PC-3 (cell line): ENCODE measurements at regions not wholly inside any gene's neighbourhood (a gene's known extent, or its start where the extent isn't known, plus 50 kb on each side); places are given as distances from the start of the nearest gene placed in this dataset.
"Not testable (repeated sequence)": the region's sequence is repeated elsewhere in the genome, so short reads cannot be mapped to it uniquely, and the experiment has no call there.

Source experiments
- ATAC-seq: fragments of 200-7000 bp; cut with Tn5 transposase; 2 replicates; pipeline ENCODE4 v1.9.1; 2020; ENCODE audit warnings: mild to moderate bottlenecking, moderate library complexity
- BruUV-seq: library from RNA; stranded (reverse); fragments of 400-500 nt; replicated peaks from 2 replicates; lab custom pipeline; 2021; lab: Mats Ljungman, UMichigan
- CTCF ChIA-PET: fragments of 300-600 bp; sonication (Branson Sonifier 250); formaldehyde crosslinking; loops from one replicate; lab custom pipeline; 2022; ENCODE audit warnings: antibody characterized with exemption; lab: Charles Lee
- POLR2A ChIA-PET: fragments of 300-600 bp; sonication (Branson Sonifier 250); formaldehyde crosslinking; loops from one replicate; lab custom pipeline; 2022; ENCODE audit warnings: antibody characterized with exemption; ENCODE audit not compliant: unreplicated experiment; lab: Charles Lee
- DNase-seq: peaks from one replicate; pipeline ENCODE4 v3.0.0-alpha.2; 2015
- H2AFZ ChIP-seq: fragments of 300-600 bp; sonication (generic); 2 replicates; pipeline ENCODE4 v1.6.0; 2016; ENCODE audit warnings: antibody characterized with exemption, low read length
- H3F3A ChIP-seq: fragments of 300-600 bp; sonication (generic); one replicate; pipeline ENCODE4 v1.6.0; 2017; ENCODE audit warnings: antibody characterized with exemption, low read length, control low read depth, mild to moderate bottlenecking; ENCODE audit not compliant: unreplicated experiment
- H3K27ac ChIP-seq: fragments of 300-600 bp; sonication (generic); 2 replicates; pipeline ENCODE4 v1.5.1; 2016; ENCODE audit warnings: mild to moderate bottlenecking, low read length
- H3K27me3 ChIP-seq: fragments of 300-600 bp; sonication (generic); 2 replicates; pipeline ENCODE4 v1.6.1; 2016; ENCODE audit warnings: low read length, mixed read lengths
- H3K36me3 ChIP-seq: fragments of 300-600 bp; sonication (generic); 2 replicates; pipeline ENCODE4 v1.6.1; 2016; ENCODE audit warnings: low read depth, mixed run types, low read length, mixed read lengths
- H3K4me1 ChIP-seq: fragments of 300-600 bp; sonication (generic); 2 replicates; pipeline ENCODE4 v1.5.1; 2016; ENCODE audit warnings: low read length; ENCODE audit not compliant: insufficient read depth
- H3K4me2 ChIP-seq: fragments of 300-600 bp; sonication (generic); 2 replicates; pipeline ENCODE4 v1.6.0; 2016; ENCODE audit warnings: low read length
- H3K4me3 ChIP-seq: fragments of 300-600 bp; sonication (generic); 2 replicates; pipeline ENCODE4 v1.5.1; 2016; ENCODE audit warnings: mild to moderate bottlenecking, low read length, mixed read lengths
- H3K79me2 ChIP-seq: fragments of 300-600 bp; sonication (generic); 2 replicates; pipeline ENCODE4 v1.6.1; 2017; ENCODE audit warnings: low read length, mixed read lengths
- H3K9ac ChIP-seq: fragments of 300-600 bp; sonication (generic); 2 replicates; pipeline ENCODE4 v1.6.0; 2016; ENCODE audit warnings: mild to moderate bottlenecking, low read length
- H3K9me2 ChIP-seq: fragments of 300-600 bp; sonication (generic); replicated peaks from 2 replicates; pipeline ENCODE4 v1.6.1; 2016; ENCODE audit warnings: mixed run types, low read length, mixed read lengths
- H3K9me3 ChIP-seq: fragments of 300-600 bp; sonication (generic); 2 replicates; pipeline ENCODE4 v1.6.1; 2016; ENCODE audit warnings: low read length, mixed read lengths
- H4K20me1 ChIP-seq: fragments of 300-600 bp; sonication (generic); 2 replicates; pipeline ENCODE4 v1.6.1; 2016; ENCODE audit warnings: low read length, mixed read lengths
- EZH2 ChIP-seq: fragments of 300-600 bp; sonication (generic); IDR thresholded peaks from one replicate; pipeline ENCODE4 v1.6.1; 2017; ENCODE audit warnings: antibody characterized with exemption, mild to moderate bottlenecking, low read length; ENCODE audit not compliant: unreplicated experiment
- EZH2phosphoT487 ChIP-seq: fragments of 300-600 bp; sonication (generic); IDR thresholded peaks from 2 replicates; pipeline ENCODE4 v1.6.1; 2018; ENCODE audit warnings: mild to moderate bottlenecking, antibody characterized with exemption, low read length, borderline replicate concordance
- intact Hi-C: fragments of 100-400 bp; cut with micrococcal nuclease; formaldehyde crosslinking; loops from 2 replicates; pipeline ENCODE4 v1.9.0; 2023
- TF ChIP-seq, protein P1 (sequence below): fragments of 300-600 bp; sonication (generic); conservative IDR thresholded peaks from 2 replicates; pipeline ENCODE4 v1.5.1; 2017; ENCODE audit warnings: antibody characterized with exemption, low read depth, mild to moderate bottlenecking, low read length

GRCh38 chr17:30697619-30698460 lies 126.7 kb downstream of the CRLF3 start:
- Histone ChIP-seq H2AFZ (peak overlapping the region; percentile 59), H3K4me3 (peak overlapping the region; percentile 65), H3K4me2 (peak overlapping the region; percentile 53)
- ATAC-seq = peak; percentile 90
- H3K27ac ChIP-seq, H3K4me1 ChIP-seq, H3K27me3 ChIP-seq, POLR2A ChIA-PET, H3K9me2 ChIP-seq, H3K36me3 ChIP-seq, H3K79me2 ChIP-seq, BruUV-seq, H4K20me1 ChIP-seq, intact Hi-C loops, H3K9me3 ChIP-seq, H3F3A ChIP-seq, H3K9ac ChIP-seq: not testable (repeated sequence)
- CTCF ChIA-PET = interaction anchor here (0.5 kb wide), 1 partner anchor 185 kb away, joined by 4 read pairs; no protein-coding TSS in a partner anchor
- peak; percentile 72 for DNase-seq
- TF ChIP-seq, protein P1, sequence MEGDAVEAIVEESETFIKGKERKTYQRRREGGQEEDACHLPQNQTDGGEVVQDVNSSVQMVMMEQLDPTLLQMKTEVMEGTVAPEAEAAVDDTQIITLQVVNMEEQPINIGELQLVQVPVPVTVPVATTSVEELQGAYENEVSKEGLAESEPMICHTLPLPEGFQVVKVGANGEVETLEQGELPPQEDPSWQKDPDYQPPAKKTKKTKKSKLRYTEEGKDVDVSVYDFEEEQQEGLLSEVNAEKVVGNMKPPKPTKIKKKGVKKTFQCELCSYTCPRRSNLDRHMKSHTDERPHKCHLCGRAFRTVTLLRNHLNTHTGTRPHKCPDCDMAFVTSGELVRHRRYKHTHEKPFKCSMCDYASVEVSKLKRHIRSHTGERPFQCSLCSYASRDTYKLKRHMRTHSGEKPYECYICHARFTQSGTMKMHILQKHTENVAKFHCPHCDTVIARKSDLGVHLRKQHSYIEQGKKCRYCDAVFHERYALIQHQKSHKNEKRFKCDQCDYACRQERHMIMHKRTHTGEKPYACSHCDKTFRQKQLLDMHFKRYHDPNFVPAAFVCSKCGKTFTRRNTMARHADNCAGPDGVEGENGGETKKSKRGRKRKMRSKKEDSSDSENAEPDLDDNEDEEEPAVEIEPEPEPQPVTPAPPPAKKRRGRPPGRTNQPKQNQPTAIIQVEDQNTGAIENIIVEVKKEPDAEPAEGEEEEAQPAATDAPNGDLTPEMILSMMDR = peak; percentile 58

DNA sequence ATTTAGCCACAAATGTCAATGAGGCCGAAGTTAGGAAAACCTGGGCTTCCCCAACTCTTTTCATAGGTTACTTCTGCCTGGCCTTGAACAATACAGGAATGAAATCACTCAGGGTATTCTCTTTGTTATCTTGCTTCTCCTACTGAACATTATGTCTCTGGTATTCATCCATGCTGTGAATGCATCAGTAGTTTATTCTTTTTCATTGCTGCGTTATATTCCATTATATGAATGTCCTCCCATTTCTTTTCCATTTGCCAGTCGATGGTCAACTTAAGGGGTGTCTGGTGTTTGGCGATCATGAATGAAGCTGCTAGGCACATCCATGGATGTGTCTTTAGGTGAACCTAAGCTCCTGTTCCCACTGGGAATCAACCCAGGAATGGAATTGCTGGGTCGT lies 128.3 kb downstream of the CRLF3 start:
- Histone ChIP-seq H3K4me2 (no peak overlapping the region), H3K4me3 (no peak overlapping the region)

GRCh38 chr17:30695265-30695811 lies 129.2 kb downstream of the CRLF3 start:
- not testable (repeated sequence) for DNase-seq, H3K27ac ChIP-seq

More for the DNA sequence above, 128.3 kb downstream of the CRLF3 start:
- BruUV-seq = no TSS peak
- Histone ChIP-seq H3K36me3 (no peaks in the 10 kb centered on the region), H3K27me3 (no peaks in the 10 kb centered on the region), H3K9me2 (no peaks in the 10 kb centered on the region), H4K20me1 (no peaks in the 10 kb centered on the region), H3K9ac (no peak overlapping the region), H3K9me3 (no peaks in the 10 kb centered on the region), H3K79me2 (no peaks in the 10 kb centered on the region), H3K27ac (no peak overlapping the region), H2AFZ (no peak overlapping the region), H3K4me1 (no peaks in the 10 kb centered on the region), H3F3A (no peaks in the 10 kb centered on the region)
- TF ChIP-seq EZH2phosphoT487 (no peak), EZH2 (no peak)
- TF ChIP-seq, protein P1 = no peak
- POLR2A ChIA-PET = interaction anchor here (0.6 kb wide), 1 partner anchor 276 kb away, joined by 8 read pairs; no protein-coding TSS in a partner anchor
- CTCF ChIA-PET = no interaction called here
- intact Hi-C loops = no loop called here
- DNase-seq = no peak
- ATAC-seq = no peak

DNA sequence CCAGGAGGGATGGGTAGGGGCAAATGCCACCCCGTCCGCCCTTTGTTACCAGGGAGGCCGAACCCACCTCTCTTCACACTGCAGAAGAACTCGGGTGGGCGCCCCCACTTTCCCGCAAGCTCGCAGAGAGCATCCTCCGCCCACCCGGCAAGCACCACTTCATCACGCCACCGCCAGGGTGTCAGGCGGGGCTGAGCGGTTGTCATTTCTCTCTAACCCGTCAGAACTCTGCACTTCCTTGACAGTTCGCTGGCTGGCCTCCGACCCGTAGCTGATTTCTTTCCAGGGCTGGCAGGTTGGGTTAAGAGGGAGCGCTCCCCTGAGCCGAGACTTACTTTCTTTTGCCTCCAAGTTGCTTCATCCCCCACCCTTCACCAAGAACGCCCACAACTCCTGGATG lies 130.7 kb downstream of the CRLF3 start:
- H3K4me2 ChIP-seq, H3K79me2 ChIP-seq, H3K9me2 ChIP-seq, H4K20me1 ChIP-seq, H3K4me3 ChIP-seq, H3K27ac ChIP-seq, BruUV-seq, H3K9ac ChIP-seq, H3K36me3 ChIP-seq, H3F3A ChIP-seq, CTCF ChIA-PET, POLR2A ChIA-PET, H3K27me3 ChIP-seq, intact Hi-C loops, H2AFZ ChIP-seq, H3K4me1 ChIP-seq, H3K9me3 ChIP-seq: not testable (repeated sequence)
- DNase-seq = peak; percentile 20
- peak; percentile 62 for ATAC-seq

More at GRCh38 chr17:30695265-30695811, 129.2 kb downstream of the CRLF3 start:
- POLR2A ChIA-PET, H3K9me3 ChIP-seq, H2AFZ ChIP-seq, CTCF ChIA-PET, ATAC-seq, H3K36me3 ChIP-seq, H3K79me2 ChIP-seq, H3K27me3 ChIP-seq, intact Hi-C loops, H3F3A ChIP-seq, H3K9me2 ChIP-seq, H3K4me3 ChIP-seq, H3K4me2 ChIP-seq, BruUV-seq, H3K4me1 ChIP-seq, H4K20me1 ChIP-seq, H3K9ac ChIP-seq: not testable (repeated sequence)
